ENCODE measurements at regions not wholly inside any gene's neighbourhood (a gene's known extent, or its start where the extent isn't known, plus 50 kb on each side); places are given as distances from the start of the nearest gene placed in this dataset.

DNA sequence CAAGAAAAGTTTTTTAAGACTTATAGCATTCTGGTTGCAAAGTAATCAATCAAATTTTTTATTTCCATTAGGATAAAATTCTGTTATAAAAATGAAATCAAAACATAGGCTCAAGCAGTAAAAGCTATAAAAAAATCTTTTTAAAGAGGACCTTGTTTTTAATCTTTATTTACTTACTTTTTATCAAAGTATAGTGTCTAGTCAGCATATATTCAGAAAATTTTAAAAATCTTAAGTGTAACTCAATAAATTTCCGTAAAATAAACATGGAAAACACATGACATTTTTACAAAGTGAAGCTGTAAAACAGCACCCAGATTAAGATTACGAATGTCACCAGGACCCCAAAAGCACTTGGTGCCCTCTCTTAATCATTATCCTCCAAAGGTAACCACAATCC, 302.4 kb downstream of the TMEM161B start:
- TF ChIP-seq, protein P1, sequence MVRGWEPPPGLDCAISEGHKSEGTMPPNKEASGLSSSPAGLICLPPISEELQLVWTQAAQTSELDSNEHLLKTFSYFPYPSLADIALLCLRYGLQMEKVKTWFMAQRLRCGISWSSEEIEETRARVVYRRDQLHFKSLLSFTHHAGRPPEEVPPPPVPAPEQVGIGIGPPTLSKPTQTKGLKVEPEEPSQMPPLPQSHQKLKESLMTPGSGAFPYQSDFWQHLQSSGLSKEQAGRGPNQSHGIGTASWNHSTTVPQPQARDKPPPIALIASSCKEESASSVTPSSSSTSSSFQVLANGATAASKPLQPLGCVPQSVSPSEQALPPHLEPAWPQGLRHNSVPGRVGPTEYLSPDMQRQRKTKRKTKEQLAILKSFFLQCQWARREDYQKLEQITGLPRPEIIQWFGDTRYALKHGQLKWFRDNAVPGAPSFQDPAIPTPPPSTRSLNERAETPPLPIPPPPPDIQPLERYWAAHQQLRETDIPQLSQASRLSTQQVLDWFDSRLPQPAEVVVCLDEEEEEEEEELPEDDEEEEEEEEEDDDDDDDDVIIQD (CRISPR knock-in tag; IDR thresholded peaks at IDR 0.05), result no peak
- TF ChIP-seq, protein P2, sequence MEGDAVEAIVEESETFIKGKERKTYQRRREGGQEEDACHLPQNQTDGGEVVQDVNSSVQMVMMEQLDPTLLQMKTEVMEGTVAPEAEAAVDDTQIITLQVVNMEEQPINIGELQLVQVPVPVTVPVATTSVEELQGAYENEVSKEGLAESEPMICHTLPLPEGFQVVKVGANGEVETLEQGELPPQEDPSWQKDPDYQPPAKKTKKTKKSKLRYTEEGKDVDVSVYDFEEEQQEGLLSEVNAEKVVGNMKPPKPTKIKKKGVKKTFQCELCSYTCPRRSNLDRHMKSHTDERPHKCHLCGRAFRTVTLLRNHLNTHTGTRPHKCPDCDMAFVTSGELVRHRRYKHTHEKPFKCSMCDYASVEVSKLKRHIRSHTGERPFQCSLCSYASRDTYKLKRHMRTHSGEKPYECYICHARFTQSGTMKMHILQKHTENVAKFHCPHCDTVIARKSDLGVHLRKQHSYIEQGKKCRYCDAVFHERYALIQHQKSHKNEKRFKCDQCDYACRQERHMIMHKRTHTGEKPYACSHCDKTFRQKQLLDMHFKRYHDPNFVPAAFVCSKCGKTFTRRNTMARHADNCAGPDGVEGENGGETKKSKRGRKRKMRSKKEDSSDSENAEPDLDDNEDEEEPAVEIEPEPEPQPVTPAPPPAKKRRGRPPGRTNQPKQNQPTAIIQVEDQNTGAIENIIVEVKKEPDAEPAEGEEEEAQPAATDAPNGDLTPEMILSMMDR (IDR thresholded peaks at IDR 0.05 in 2 of 3, conservative IDR thresholded peaks at IDR 0.05 in 1 of 3; ENCODE audit: insufficient read depth in 2 of 3, low read depth in 1 of 3, low read length in 3 of 3), result no peak
- TF ChIP-seq RAD21 (CRISPR knock-in tag; conservative IDR thresholded peaks at IDR 0.05 in 1 of 2, IDR thresholded peaks at IDR 0.05 in 1 of 2) (no peak), POLR2A (conservative IDR thresholded peaks at IDR 0.05) (no peak), YY1 (IDR thresholded peaks at IDR 0.05; ENCODE audit: borderline replicate concordance in 1 of 3, control insufficient read depth in 1 of 3, extremely low read depth in 1 of 3, insufficient read depth in 3 of 3, insufficient read length in 1 of 3, insufficient replicate concordance in 2 of 3, low read depth in 1 of 3, low read length in 2 of 3) (no peak), EP300 (IDR thresholded peaks at IDR 0.05; ENCODE audit: low read length) (no peak), GATAD2B (IDR thresholded peaks at IDR 0.05; ENCODE audit: borderline replicate concordance) (no peak), GABPA (tag; conservative IDR thresholded peaks at IDR 0.05; ENCODE audit: low read depth) (no peak)
- TF ChIP-seq, protein P3, sequence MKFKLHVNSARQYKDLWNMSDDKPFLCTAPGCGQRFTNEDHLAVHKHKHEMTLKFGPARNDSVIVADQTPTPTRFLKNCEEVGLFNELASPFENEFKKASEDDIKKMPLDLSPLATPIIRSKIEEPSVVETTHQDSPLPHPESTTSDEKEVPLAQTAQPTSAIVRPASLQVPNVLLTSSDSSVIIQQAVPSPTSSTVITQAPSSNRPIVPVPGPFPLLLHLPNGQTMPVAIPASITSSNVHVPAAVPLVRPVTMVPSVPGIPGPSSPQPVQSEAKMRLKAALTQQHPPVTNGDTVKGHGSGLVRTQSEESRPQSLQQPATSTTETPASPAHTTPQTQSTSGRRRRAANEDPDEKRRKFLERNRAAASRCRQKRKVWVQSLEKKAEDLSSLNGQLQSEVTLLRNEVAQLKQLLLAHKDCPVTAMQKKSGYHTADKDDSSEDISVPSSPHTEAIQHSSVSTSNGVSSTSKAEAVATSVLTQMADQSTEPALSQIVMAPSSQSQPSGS (CRISPR knock-in tag; IDR thresholded peaks at IDR 0.05), result no peak
- TF ChIP-seq, protein P4, sequence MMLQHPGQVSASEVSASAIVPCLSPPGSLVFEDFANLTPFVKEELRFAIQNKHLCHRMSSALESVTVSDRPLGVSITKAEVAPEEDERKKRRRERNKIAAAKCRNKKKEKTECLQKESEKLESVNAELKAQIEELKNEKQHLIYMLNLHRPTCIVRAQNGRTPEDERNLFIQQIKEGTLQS (IDR thresholded peaks at IDR 0.05), result no peak
- TF ChIP-seq, protein P4 (CRISPR knock-in tag; conservative IDR thresholded peaks at IDR 0.05), result no peak
- TF ChIP-seq, protein P5, sequence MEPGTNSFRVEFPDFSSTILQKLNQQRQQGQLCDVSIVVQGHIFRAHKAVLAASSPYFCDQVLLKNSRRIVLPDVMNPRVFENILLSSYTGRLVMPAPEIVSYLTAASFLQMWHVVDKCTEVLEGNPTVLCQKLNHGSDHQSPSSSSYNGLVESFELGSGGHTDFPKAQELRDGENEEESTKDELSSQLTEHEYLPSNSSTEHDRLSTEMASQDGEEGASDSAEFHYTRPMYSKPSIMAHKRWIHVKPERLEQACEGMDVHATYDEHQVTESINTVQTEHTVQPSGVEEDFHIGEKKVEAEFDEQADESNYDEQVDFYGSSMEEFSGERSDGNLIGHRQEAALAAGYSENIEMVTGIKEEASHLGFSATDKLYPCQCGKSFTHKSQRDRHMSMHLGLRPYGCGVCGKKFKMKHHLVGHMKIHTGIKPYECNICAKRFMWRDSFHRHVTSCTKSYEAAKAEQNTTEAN (CRISPR knock-in tag; IDR thresholded peaks at IDR 0.05), result no peak
- TF ChIP-seq, protein P6, sequence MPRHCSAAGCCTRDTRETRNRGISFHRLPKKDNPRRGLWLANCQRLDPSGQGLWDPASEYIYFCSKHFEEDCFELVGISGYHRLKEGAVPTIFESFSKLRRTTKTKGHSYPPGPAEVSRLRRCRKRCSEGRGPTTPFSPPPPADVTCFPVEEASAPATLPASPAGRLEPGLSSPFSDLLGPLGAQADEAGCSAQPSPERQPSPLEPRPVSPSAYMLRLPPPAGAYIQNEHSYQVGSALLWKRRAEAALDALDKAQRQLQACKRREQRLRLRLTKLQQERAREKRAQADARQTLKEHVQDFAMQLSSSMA (CRISPR knock-in tag; IDR thresholded peaks at IDR 0.05), result no peak

Data from K562 (cell line).